ENCODE measurements at regions not wholly inside any gene's neighbourhood (a gene's known extent, or its start where the extent isn't known, plus 50 kb on each side); places are given as distances from the start of the nearest gene placed in this dataset.

- TF ChIP-seq GATA2 (IDR thresholded peaks at IDR 0.05; ENCODE audit: low read depth, low read length) (no peak), GATA3 (IDR thresholded peaks at IDR 0.05; ENCODE audit: low read depth, low read length) (no peak)
Measured at GRCh38 chr5:147015405-147015804, 136.8 kb upstream of the PPP2R2B start.

Measured in SH-SY5Y (cell line).